Amniotic epithelial cell (primary cell): ENCODE measurements at regions not wholly inside any gene's neighbourhood (a gene's known extent, or its start where the extent isn't known, plus 50 kb on each side); places are given as distances from the start of the nearest gene placed in this dataset.
"Not testable (repeated sequence)": the region's sequence is repeated elsewhere in the genome, so short reads cannot be mapped to it uniquely, and the experiment has no call there.

Experiments
- DNase-seq: peaks from one replicate; pipeline ENCODE4 v3.0.0-alpha.2; 2010; ENCODE audit warnings: low read depth

DNA sequence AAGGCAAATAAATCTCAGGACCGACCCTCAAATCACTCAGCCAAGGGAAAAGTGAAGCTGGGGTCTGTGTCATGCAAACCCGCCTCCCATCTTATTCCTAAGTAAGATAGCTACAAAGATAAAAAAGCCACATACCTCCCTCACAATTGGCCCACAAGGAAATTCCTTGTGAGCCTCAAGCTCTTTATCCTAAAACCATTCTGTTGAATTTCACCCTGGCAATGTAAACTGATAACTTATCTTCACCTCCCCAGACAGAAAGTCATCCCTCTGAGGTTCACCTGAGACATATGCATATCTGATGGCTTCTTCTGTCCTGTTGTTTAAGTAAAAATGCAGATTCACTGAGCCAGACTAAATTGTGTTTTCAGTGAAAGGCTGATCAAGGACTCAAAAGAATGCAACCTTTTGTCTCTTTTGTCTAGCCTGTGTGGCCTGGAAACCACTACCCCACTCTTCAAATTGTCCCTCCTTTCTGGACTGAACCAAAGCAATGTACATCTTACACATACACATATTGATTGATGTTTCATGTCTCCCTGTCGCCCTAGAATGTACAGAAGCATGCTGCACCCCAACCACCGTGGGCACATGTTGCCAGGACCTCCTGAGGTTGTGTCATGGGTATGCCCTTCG is 91.3 kb downstream of the MFAP3L start:
- DNase-seq = no peak

DNA sequence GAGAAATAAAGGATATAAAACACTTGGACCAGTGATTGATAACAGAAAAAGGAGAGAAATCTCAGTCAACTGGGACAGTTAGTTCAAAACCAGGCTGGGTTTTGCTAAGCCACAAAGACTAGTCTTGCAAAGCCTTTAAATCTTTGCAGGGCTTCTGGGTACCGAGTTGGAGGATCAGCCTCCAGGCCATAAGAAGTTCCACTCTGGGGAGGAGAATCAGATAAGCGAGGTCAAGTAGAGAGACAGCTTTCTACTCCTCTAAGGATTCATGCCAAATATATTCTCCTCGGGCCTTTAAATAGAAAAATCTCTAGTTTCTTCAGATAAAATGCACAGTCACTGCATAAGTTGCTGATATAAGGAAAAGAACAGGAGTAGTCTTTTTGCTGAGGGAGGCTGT is 92.7 kb downstream of the MFAP3L start:
- no peak for DNase-seq

- DNase-seq = no peak
These were observed 94.2 kb downstream of the MFAP3L start for GRCh38 chr4:169931964-169932363.

- DNase-seq = not testable (repeated sequence)
These were observed 95.4 kb downstream of the MFAP3L start for GRCh38 chr4:169930755-169931154.

DNA sequence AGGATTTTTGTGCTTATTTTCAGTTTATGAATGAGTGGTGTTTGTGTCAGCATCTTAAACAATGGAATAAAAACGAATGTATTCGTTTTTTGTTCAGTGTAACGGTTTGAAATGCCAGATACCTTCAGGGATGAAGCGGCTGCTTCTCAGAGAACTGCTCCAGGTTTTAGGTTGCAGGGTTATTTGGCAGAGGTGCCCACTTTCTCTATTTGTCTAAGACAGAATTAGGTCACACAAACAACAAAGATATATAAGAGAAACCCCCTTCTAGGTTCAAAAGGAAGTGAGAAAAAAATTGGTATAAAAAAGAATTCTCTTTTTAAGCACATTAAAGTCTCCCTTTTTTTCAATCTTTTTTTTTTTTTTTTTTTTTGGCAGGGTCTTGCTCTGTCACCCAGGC is 98.9 kb downstream of the MFAP3L start:
- DNase-seq = no peak

DNA sequence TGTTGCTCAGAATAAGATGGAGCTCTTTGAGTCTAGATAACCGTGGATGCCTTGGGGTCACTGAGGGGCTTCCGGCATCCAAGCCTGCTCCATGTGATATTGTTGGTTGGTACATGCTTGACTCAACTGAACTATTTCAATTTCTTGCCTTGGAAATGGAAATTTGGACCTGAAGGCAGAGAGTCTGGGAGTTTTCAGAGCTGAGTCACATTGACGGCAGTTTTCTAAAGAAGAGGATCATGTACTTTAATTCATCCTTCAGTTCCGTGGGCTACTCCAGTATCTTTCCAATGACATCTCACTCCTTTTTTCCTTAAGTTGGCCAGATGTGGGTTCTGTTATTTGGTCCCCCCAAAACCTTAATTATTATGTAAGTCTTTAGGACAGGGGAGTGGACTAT is 100.5 kb downstream of the MFAP3L start:
- DNase-seq = no peak

- peak; percentile 1 for DNase-seq
These were observed 103.4 kb downstream of the MFAP3L start for GRCh38 chr4:169922632-169923276.

GRCh38 chr4:169921732-169922131 is 104.5 kb downstream of the MFAP3L start:
- DNase-seq = no peak

DNA sequence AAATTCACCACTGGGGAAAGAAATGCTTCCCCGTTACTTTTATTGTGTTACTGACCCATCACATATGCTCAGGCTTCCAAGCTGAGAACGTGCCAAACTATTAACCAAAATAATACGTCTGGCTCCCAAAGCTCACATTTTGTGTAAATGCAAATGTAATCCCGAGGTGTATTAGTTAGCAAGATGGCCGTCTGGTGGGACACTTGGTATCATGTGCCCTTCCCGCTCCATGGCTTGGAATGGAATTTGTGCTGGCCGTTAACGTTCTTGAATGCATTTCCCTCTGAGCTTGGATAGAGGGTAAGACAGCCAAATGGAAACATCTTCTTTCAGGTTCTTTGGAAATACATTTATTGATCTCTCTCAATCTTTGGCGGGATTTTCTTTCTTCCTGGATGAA is 105.0 kb downstream of the MFAP3L start:
- no peak for DNase-seq

GRCh38 chr4:169919194-169920124 is 106.7 kb downstream of the MFAP3L start:
- DNase-seq = not testable (repeated sequence)

DNA sequence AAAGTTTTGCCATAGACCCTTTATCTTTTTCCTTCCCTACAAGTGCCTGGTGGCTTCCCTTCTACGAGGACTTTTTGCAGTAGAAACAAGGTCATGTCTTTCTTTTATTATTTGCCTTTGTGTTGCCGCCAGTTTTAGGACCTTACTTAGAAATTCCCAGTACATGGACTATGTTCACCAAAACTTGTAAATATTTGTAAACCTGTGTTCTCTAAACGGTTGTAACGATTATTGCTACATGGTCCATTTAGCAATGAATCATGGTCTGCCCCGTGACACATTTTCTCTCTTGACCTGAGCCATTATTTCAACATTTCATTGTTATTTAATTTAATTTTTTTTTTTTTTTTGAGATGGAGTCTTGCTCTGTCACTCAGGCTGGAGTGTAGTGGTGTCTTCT is 110.7 kb downstream of the MFAP3L start:
- DNase-seq = no peak

DNA sequence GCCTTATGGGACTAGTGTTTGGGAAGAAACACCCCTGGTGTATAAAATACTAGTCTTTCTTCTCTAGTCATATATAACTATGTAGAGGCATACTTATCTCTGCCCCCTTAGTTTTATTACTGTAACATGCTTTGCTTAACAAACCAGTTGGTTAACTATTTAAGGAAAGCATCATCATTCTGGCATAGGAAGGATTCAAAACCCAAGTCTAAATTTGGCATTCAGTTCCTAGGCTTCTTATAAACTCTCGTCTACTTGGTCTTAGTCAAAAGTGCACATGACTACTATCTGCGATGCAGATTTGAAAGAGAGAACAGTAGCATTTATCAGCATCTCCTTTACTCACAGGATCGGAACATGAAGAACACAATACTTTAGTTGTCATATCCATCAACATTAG is 111.3 kb downstream of the MFAP3L start:
- no peak for DNase-seq

DNA sequence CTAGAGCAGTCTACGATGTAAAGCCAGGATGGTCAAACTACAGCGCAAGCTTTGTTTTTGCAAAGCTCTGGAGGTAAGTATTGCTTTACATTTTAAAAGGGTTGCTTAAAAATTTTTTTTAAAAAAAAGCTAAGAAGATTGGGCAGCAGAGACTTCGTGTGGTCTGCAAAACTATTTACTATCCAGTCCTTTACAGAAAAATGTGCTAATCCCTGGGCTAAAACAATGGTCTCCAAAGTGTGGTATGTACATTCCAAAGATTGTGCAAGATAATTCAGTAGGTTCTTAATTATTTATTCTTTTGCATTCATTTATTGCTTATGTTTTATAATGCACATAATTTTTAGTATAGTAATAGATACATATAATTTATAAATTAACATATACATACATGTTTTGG is 113.2 kb downstream of the MFAP3L start:
- no peak for DNase-seq

DNA sequence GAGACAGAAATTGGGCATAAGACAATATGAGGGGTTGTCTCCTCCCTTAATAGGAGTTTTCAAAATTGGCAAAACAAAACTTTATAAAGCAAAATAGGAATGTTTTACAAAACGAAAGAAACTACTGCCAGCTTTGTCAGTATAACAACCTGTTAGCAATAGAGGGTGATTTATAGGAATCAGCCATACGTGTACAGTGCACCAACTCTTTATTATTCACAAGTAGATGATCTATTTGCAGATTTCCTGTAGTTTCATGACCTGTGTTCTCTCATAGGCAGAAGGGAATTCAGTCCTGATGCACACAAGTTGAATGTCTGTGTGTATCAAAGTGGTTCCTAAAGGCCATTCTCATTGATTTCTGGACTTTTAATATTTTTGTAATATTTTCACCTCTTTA is 116.3 kb downstream of the MFAP3L start:
- no peak for DNase-seq

GRCh38 chr4:169909479-169909878 is 116.7 kb downstream of the MFAP3L start:
- no peak for DNase-seq

DNA sequence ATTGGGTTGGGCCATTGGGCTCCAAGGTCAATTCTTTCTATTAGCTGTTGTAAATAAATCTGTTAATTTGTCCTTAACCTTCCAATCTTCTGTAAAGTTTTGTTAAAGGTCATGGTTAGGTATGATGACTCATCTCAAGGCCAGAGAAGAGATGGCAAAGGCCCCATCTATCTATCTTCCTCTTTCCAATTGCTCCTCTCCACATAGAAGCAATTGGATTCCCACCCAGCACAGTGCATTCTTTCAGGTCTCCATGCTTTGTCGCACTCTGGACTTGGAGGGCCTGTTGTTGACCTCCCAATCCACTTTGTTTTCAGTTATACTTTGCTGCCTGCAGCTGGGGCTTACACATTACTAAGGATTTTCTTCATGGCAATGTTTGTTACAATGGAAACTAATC is 118.5 kb downstream of the MFAP3L start:
- no peak for DNase-seq

GRCh38 chr4:169906821-169907220 is 119.4 kb downstream of the MFAP3L start:
- no peak for DNase-seq

GRCh38 chr4:169906104-169906503 is 120.1 kb downstream of the MFAP3L start:
- peak; percentile 41 for DNase-seq

GRCh38 chr4:169902658-169903345 is 123.4 kb downstream of the MFAP3L start:
- DNase-seq = no peak

DNA sequence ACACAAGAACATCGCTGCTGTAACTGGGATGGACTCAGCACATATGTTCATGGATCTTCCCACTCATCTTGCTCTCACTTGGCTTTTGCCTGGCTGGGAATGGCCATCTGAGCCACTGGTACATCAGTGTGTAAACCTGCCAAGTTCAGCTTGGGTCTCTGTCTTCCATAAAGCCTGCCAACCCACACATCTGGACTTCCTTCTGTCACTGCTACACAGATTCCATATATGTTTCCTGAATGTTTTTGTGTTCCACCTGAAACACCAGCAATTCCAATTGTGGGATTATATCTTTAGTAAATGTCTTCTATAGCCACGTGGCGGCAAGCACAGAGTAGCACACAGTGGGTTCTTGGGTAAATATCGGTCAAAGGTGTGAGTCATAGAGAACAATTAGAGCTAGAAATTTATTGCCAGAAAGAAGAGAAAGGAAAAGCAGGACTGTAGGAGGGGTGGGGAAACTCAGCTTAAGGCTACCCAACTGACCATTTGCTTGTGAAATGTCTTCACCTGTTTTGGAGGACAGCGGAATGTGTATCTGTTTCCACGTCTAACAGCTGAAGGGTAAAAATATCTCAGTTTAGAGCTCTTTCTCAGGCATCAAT is 125.9 kb downstream of the MFAP3L start:
- DNase-seq = no peak

DNA sequence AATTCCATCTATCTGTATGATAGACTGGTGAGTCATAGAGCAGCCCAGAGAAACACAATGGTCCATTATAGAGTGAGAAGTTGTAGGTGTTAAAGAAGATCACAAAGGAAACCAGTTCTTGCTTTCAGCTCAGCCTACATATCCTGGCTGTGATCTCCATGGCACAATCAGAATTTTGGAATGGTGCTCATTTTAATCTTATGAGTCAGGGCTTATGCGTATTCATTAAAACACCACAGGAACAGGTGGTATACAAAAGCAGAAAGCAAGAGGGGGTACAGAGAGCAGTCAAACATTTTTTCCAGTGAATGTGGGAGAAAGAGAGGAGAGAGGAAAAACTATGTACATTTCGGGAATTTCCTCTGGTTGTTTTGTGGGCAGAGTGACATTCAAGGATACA is 126.9 kb downstream of the MFAP3L start:
- no peak for DNase-seq

DNA sequence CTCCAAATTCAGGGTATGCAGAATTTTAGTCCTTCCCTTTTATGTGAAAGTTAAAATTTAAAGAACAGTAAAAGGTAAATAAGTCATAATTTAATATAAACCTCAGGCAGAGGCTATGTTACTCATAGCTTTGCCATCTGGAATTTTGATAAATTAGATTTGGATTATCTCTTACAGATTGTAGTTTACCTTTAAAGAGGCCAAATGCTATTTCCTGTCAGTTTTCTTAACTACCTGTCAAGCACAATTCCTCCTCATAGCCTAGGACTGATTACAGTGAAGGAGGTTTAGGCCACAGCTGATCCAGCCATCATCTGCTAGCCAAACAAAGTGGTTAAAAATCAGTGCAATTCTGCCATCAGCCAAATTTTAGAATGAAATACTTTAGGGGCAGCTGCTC is 128.1 kb downstream of the MFAP3L start:
- DNase-seq = no peak
